ENCODE measurements at regions not wholly inside any gene's neighbourhood (a gene's known extent, or its start where the extent isn't known, plus 50 kb on each side); places are given as distances from the start of the nearest gene placed in this dataset.

GRCh38 chr3:59213860-59214259 lies 164.0 kb upstream of the CFAP20DC start:
- TF ChIP-seq POLR2AphosphoS5 (IDR thresholded peaks at IDR 0.05; ENCODE audit: low read depth, low read length) = no peak
- no peak for TF ChIP-seq POLR2A (IDR thresholded peaks at IDR 0.05; ENCODE audit: low read depth, low read length)
- no peak for TF ChIP-seq TAF1 (IDR thresholded peaks at IDR 0.05; ENCODE audit: low read depth, low read length)

Measured in GM12891 (cell line).